ENCODE measurements at regions not wholly inside any gene's neighbourhood (a gene's known extent, or its start where the extent isn't known, plus 50 kb on each side); places are given as distances from the start of the nearest gene placed in this dataset.

GRCh38 chr13:64680739-64681138 is 2549.4 kb downstream of the PCDH9 start:
- TF ChIP-seq EZH2 (IDR thresholded peaks at IDR 0.05; ENCODE audit: borderline replicate concordance), result no peak
- TF ChIP-seq CTCF (IDR thresholded peaks at IDR 0.05; ENCODE audit: poor library complexity), result no peak
- TF ChIP-seq EZH2phosphoT487 (IDR thresholded peaks at IDR 0.05; ENCODE audit: low read depth, severe bottlenecking, unreplicated experiment), result no peak

All from hepatocyte (in vitro differentiated cells).